ENCODE measurements at regions not wholly inside any gene's neighbourhood (a gene's known extent, or its start where the extent isn't known, plus 50 kb on each side); places are given as distances from the start of the nearest gene placed in this dataset.

- TF ChIP-seq POLR2A (IDR thresholded peaks at IDR 0.05; ENCODE audit: low read length), result no peak
- no peak for TF ChIP-seq GATA1 (IDR thresholded peaks at IDR 0.05; ENCODE audit: low read depth, low read length)
Measured at GRCh38 chr16:86965840-86966550, 351.2 kb downstream of the C16orf95 start.

All from erythroblast (primary cell).